ENCODE measurements at regions not wholly inside any gene's neighbourhood (a gene's known extent, or its start where the extent isn't known, plus 50 kb on each side); places are given as distances from the start of the nearest gene placed in this dataset.

DNA sequence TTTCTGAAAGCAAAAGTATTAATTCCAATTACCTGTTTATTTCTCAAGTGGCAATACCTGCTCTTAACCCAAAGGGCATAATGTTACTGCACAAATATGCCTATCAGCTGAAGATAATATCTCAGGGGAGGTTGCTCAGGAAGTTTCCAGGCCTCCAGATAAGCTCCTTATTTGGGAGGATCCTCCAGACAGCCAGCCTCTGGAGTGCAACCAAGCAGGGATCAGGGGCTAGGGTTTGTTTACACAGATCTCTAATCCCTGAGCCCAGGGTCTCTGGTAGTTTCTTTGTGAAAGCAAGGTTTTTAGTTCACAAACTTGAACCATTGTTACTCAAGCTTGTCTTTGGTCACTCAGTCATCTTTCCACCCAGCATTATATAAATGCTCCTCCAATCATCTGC, 124.4 kb downstream of the SLC38A4 start:
- TF ChIP-seq ARNT (IDR thresholded peaks at IDR 0.05) (no peak), CTBP1 (IDR thresholded peaks at IDR 0.05; ENCODE audit: borderline replicate concordance) (no peak), BHLHE40 (IDR thresholded peaks at IDR 0.05; ENCODE audit: borderline replicate concordance) (no peak), SP1 (IDR thresholded peaks at IDR 0.05) (no peak), FOXK2 (IDR thresholded peaks at IDR 0.05) (no peak), FOXA1 (IDR thresholded peaks at IDR 0.05) (no peak), ZNF384 (IDR thresholded peaks at IDR 0.05) (no peak), SUZ12 (IDR thresholded peaks at IDR 0.05) (no peak)

Measured in HEK293T (cell line).